SK-N-MC (cell line): ENCODE measurements at regions not wholly inside any gene's neighbourhood (a gene's known extent, or its start where the extent isn't known, plus 50 kb on each side); places are given as distances from the start of the nearest gene placed in this dataset.

Experiments used
- DNase-seq: peaks from one replicate; pipeline ENCODE4 v3.0.0-alpha.2; 2011; ENCODE audit warnings: low read depth, low spot score
- H3K27ac ChIP-seq: fragments of 200-600 bp; sonication (generic); 2 replicates; pipeline ENCODE4 v1.5.1; 2016; ENCODE audit warnings: mixed run types
- H3K36me3 ChIP-seq: fragments of 200-600 bp; sonication (generic); 2 replicates; pipeline ENCODE4 v1.6.1; 2017; ENCODE audit warnings: antibody characterized with exemption, low read length, mixed read lengths; ENCODE audit not compliant: insufficient read depth
- H3K4me3 ChIP-seq: fragments of 200-600 bp; sonication (generic); 2 replicates; pipeline ENCODE4 v1.5.1; 2016
- H3K9ac ChIP-seq: fragments of 200-600 bp; sonication (generic); 2 replicates; pipeline ENCODE4 v1.8.0; 2017; ENCODE audit warnings: mixed run types, mixed read lengths; ENCODE audit not compliant: insufficient read length
- H3K9me3 ChIP-seq: fragments of 200-600 bp; sonication (generic); 2 replicates; pipeline ENCODE4 v1.6.1; 2017; ENCODE audit warnings: low read depth, mild to moderate bottlenecking, antibody characterized with exemption, low read length, moderate library complexity, mixed read lengths
- EZH2 ChIP-seq: fragments of 200-600 bp; sonication (generic); IDR thresholded peaks from one replicate; pipeline ENCODE4 v1.6.1; 2017; ENCODE audit warnings: antibody characterized with exemption
- FOXP2 ChIP-seq: optimal IDR thresholded peaks from 2 replicates; pipeline ENCODE3; 2011; ENCODE audit warnings: mild to moderate bottlenecking, moderate library complexity; ENCODE audit not compliant: insufficient read depth; ENCODE audit errors: extremely low read length, control extremely low read depth
- POLR2AphosphoS5 ChIP-seq: IDR thresholded peaks from 2 replicates; pipeline ENCODE4 v1.6.1; 2012; ENCODE audit warnings: mild to moderate bottlenecking, low read depth, low read length, borderline replicate concordance

DNA sequence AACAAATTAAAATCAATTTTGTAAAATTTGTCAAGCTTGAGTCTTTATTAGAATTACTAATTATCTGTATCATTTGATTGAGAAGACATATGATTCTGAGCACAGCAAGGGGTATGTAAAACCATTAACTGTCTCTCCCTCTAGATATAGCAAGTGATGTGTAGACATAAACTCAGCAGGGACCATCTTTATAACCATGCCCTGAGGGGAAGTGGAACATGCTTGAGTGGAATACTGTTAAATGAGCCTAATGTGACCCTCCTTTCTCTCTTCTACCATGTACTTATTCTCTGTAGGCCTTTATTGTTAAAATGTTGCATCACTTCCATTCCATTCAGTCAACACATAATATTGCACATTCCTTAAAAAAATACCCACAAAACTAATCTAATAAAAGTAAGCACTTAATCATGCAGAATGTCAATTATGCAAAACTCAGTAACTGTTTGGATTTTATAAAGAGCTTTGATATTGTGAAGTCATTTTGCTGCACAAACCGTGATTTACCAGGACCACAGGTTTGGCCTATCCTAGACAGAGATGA, 896.6 kb upstream of the MANEA start:
- H3K4me3 ChIP-seq, result peak overlapping the region; percentile 51
- peak; percentile 100 for DNase-seq
- H3K9ac ChIP-seq, result no peak overlapping the region
- no peaks in the 10 kb centered on the region for H3K9me3 ChIP-seq
- no peak overlapping the region for H3K27ac ChIP-seq
- no peaks in the 10 kb centered on the region for H3K36me3 ChIP-seq
- TF ChIP-seq EZH2 (no peak), FOXP2 (peak; percentile 89), POLR2AphosphoS5 (peak; percentile 86; the same call in 1 of the 2 replicates)

DNA sequence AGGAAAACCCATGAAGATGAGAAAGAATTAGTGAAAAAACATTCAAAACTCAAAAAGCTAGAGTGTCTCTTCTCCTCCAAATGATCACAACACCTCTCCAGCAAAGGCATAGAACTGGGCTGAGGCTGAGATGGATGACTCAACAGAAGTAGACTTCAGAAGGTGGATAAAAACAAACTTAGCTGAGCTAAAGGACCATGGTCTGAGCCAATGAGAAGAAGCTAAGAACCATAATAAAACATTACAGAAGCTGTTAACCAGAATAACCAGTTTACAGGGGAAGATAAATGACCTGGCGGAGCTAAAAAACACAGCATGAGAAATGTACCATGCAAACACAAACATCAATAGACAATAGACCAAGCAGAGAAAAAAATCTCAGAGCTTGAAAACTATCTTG, 904.1 kb upstream of the MANEA start:
- no peak for DNase-seq
- TF ChIP-seq POLR2AphosphoS5, result no peak
- no peak for TF ChIP-seq FOXP2
- no peak for TF ChIP-seq EZH2
- no peaks in the 10 kb centered on the region for H3K36me3 ChIP-seq
- no peak overlapping the region for H3K4me3 ChIP-seq
- H3K9me3 ChIP-seq, result no peaks in the 10 kb centered on the region
- H3K9ac ChIP-seq, result no peak overlapping the region
- H3K27ac ChIP-seq, result no peak overlapping the region

DNA sequence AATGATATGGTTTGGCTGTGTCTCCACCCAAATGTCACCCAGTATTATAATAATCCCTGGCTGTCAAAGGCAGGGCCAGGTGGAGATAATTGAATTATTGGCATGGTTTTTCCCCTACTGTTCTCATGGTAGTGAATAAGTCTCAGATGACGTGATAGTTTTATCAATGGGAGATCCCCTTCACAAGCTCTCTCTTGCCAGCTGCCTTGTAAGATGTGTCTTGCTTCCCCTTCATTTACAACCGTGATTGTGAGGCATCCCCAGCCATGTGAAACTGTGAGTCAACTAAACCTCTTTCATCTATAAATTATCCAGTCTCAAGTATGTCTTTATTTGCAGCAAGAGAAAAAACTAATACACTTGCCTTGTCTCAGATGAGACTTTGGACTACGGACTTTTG, 907.3 kb upstream of the MANEA start:
- Histone ChIP-seq H3K36me3 (no peaks in the 10 kb centered on the region), H3K9me3 (no peaks in the 10 kb centered on the region), H3K9ac (no peak overlapping the region), H3K4me3 (no peak overlapping the region), H3K27ac (no peak overlapping the region)
- TF ChIP-seq FOXP2 (no peak), POLR2AphosphoS5 (no peak), EZH2 (no peak)
- DNase-seq, result no peak

DNA sequence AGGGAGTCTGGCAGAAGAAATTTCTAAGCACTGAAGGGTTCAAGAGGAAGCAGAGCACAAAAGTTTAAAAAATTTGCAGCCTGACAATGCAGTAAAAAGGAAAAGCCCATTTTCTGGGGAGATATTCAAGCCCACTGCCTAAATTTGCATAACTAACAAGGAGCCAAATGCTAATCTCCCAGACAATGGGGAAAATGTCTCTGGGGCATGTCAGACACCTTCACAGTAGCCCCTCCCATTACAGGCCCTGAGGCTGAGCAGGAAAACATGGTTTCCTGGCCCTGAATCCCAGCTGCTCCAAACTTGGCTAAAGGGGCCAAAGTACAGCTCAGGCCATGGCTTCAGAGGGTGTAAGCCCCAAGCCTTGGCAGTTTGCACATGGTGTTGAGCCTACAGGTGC, 908.5 kb upstream of the MANEA start:
- Histone ChIP-seq H3K9ac (no peak overlapping the region), H3K9me3 (no peaks in the 10 kb centered on the region), H3K4me3 (no peak overlapping the region), H3K36me3 (no peaks in the 10 kb centered on the region), H3K27ac (no peak overlapping the region)
- TF ChIP-seq EZH2 (no peak), FOXP2 (no peak), POLR2AphosphoS5 (no peak)
- DNase-seq, result no peak

DNA sequence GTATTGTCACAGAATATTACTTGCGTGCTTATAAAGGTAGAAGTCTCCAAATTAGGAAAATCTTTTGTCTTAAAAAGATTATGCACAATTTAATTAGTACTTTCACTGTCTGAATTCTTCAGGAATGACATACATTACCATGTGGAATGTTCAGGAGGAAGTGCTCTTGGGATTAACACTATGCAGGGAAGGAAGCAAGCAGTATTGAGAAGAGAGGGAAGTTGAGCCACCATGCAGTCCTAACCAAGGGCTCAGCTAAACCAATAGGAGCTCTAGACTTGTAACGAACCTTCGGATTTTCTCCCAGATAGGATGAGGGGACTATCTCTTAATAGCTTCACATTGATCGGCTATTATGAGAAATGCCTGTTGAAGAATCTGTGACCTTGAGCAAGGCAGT, 918.4 kb upstream of the MANEA start:
- Histone ChIP-seq H3K9me3 (no peaks in the 10 kb centered on the region), H3K36me3 (no peaks in the 10 kb centered on the region), H3K27ac (no peak overlapping the region), H3K4me3 (no peak overlapping the region), H3K9ac (no peak overlapping the region)
- no peak for TF ChIP-seq FOXP2
- TF ChIP-seq EZH2, result no peak
- no peak for TF ChIP-seq POLR2AphosphoS5
- DNase-seq, result no peak

DNA sequence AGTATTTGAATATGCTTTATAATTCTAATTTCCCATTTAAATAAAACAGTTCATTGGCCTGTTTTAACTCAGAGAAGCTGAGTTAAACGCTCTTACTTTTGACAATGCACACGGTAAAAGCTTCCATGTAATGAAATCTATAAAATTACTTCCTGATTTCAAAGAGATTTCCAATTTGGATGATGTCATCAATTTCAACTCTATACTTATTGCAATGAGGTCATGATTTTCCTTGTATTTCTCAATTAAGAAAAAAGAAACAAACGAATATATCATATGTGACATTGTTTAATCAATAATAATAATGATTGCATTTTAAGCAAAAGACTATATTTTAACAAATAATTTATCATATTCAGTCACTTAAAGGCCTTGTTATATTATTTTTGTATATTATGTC, 926.1 kb upstream of the MANEA start:
- no peaks in the 10 kb centered on the region for H3K9me3 ChIP-seq
- TF ChIP-seq EZH2 (no peak), POLR2AphosphoS5 (no peak), FOXP2 (no peak)

DNA sequence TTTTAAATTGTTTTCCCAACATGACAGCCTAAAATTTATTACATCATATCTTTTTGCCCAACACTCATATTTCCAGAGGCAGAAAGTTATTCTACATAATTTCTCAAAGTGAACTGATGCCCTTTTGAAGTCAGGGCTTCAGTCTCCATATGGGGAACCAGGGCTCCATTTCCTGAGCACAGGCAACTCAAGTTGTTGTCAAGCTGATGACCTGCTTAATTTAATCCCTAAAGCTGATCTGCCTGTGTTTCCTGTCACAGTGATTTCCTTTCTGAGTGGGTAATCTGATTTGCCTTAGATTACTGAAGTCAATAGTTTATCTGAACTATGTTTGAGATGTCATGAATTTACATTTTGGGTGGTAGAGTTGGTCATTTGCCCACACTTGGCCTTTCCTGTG, 932.1 kb upstream of the MANEA start:
- Histone ChIP-seq H3K27ac (no peak overlapping the region), H3K9ac (no peak overlapping the region), H3K36me3 (no peaks in the 10 kb centered on the region), H3K4me3 (no peak overlapping the region), H3K9me3 (no peaks in the 10 kb centered on the region)
- TF ChIP-seq FOXP2 (no peak), EZH2 (no peak), POLR2AphosphoS5 (no peak)
- no peak for DNase-seq

More for the DNA sequence above, 926.1 kb upstream of the MANEA start:
- Histone ChIP-seq H3K36me3 (no peaks in the 10 kb centered on the region), H3K27ac (no peak overlapping the region), H3K9ac (no peak overlapping the region), H3K4me3 (no peak overlapping the region)
- no peak for DNase-seq

DNA sequence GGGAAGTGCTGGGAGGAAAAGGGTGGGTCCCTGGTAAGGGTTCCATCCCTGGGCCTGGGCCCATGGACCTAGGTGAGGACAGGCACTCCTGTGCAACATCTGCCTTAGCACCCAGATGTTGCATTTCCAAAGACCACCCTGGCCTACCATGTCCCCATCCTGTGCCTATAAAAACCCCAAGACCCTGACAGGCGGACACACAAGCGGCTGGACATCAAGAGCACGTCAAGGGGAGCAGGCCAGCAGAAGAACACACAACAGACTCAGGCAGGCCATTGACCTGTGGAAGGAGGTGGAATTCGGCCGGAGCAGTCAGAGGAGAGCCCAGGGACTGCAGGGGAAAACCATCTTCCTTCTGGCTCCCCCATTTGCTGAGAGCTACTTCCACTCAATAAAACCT, 937.8 kb upstream of the MANEA start:
- Histone ChIP-seq H3K27ac (no peak overlapping the region), H3K4me3 (no peak overlapping the region), H3K9ac (no peak overlapping the region), H3K9me3 (no peaks in the 10 kb centered on the region), H3K36me3 (no peaks in the 10 kb centered on the region)
- no peak for DNase-seq
- TF ChIP-seq FOXP2 (no peak), POLR2AphosphoS5 (no peak), EZH2 (no peak)

DNA sequence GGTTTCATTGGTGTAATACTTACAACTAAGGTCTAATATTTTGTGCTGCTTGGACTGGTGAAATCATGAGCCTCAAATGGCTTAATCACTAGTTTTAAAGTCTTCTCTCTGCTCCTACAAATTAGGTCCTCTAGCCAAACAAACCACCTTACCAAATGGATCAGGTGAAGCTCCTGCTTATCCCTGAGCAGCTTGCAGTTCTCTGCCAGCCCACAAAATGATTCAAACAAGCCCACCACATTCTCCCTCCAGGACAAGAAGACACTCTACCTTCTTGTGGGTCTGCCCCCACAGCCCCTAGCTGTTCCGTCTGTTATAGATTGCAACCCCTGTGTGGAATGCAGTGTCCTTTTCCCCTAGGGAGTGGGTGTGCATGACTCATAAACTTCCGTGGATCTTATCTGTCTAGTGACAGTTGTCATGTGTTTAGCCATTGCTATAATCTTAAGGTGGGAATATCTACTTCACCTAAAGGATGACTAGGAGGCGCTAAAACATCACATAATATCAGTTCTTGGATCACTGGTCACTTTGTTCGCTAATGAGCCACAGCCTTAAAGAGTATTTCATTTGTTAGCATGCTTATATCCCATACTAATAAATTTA, 940.5 kb upstream of the MANEA start:
- TF ChIP-seq POLR2AphosphoS5, result no peak
- no peak for TF ChIP-seq EZH2
- no peak for TF ChIP-seq FOXP2
- H3K9ac ChIP-seq, result no peak overlapping the region
- no peak overlapping the region for H3K4me3 ChIP-seq
- H3K27ac ChIP-seq, result no peak overlapping the region
- H3K36me3 ChIP-seq, result no peaks in the 10 kb centered on the region
- no peak for DNase-seq
- H3K9me3 ChIP-seq, result no peaks in the 10 kb centered on the region
